ENCODE measurements at regions not wholly inside any gene's neighbourhood (a gene's known extent, or its start where the extent isn't known, plus 50 kb on each side); places are given as distances from the start of the nearest gene placed in this dataset.
"Not testable (repeated sequence)": the region's sequence is repeated elsewhere in the genome, so short reads cannot be mapped to it uniquely, and the experiment has no call there.

DNA sequence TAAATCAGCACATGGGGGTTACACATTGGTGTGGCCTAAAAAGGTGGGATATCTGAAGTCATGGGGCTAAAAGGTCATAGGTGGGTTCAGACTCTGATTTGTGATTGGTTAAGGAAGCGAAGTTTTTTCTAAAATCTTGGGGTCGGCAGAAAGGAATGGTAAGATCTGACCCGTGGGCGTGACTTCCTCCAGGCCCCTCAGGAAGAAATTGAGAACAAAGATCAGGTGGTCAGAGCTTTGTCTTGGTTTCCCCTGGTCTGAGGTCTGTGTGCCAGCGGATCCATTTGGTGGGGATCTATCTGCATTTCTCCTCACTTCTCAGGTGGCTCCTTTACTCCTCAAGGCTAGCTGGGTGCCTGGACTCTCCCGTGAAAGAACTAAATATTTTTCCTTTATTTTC is 302.8 kb downstream of the ABCC12 start:
- Mint-ChIP-seq H3K36me3 (no peaks in the 10 kb centered on the region), H3K4me1 (no peaks in the 10 kb centered on the region), H3K27ac (no peak overlapping the region), H3K9me3 (peaks cover 12 to 14% of the 10 kb centered on the region in 2 donors), H3K27me3 (no peaks in the 10 kb centered on the region), H3K4me3 (no peak overlapping the region)
- DNase-seq (no peak), ATAC-seq (replicated peaks) (no peak)

- no peak for DNase-seq
- Mint-ChIP-seq H3K4me1 (no peaks in the 10 kb centered on the region), H3K4me3 (no peak overlapping the region), H3K9me3 (peaks cover 12 to 14% of the 10 kb centered on the region in 2 donors), H3K27ac (no peak overlapping the region), H3K27me3 (peaks cover 0 to 7% of the 10 kb centered on the region in 2 donors), H3K36me3 (no peaks in the 10 kb centered on the region)
- ATAC-seq (replicated peaks), result no peak
These were observed 304.6 kb downstream of the ABCC12 start for GRCh38 chr16:47851146-47851545.

DNA sequence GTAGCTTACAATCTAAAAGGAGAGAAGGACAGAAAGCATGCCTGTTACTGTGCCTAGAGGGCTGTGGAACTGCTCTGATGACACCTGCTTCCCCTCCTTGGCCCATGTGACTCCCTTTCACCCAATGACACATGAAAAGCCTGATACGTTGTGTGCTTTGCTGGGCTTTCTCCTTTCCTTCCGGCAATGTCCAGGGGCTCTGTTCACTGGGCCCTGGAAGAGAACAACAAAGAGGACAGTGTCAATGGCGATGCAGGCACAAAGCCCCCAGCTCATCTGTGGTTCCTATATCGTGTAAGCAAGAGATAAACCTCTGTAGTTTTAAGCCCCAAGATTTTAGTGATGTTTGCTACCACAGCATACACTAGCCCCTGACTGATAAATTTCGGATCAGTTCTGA is 306.1 kb downstream of the ABCC12 start:
- H3K27ac Mint-ChIP-seq, result no peak overlapping the region
- H3K36me3 Mint-ChIP-seq, result no peaks in the 10 kb centered on the region
- H3K4me3 Mint-ChIP-seq, result no peak overlapping the region
- no peak for ATAC-seq (replicated peaks)
- no peaks in the 10 kb centered on the region for H3K4me1 Mint-ChIP-seq
- peaks cover 9 to 10% of the 10 kb centered on the region in 2 donors for H3K9me3 Mint-ChIP-seq
- no peak for DNase-seq
- peaks cover 0 to 7% of the 10 kb centered on the region in 2 donors for H3K27me3 Mint-ChIP-seq

- ATAC-seq (replicated peaks), result no peak
These were observed 307.2 kb downstream of the ABCC12 start for GRCh38 chr16:47848421-47849109.

DNA sequence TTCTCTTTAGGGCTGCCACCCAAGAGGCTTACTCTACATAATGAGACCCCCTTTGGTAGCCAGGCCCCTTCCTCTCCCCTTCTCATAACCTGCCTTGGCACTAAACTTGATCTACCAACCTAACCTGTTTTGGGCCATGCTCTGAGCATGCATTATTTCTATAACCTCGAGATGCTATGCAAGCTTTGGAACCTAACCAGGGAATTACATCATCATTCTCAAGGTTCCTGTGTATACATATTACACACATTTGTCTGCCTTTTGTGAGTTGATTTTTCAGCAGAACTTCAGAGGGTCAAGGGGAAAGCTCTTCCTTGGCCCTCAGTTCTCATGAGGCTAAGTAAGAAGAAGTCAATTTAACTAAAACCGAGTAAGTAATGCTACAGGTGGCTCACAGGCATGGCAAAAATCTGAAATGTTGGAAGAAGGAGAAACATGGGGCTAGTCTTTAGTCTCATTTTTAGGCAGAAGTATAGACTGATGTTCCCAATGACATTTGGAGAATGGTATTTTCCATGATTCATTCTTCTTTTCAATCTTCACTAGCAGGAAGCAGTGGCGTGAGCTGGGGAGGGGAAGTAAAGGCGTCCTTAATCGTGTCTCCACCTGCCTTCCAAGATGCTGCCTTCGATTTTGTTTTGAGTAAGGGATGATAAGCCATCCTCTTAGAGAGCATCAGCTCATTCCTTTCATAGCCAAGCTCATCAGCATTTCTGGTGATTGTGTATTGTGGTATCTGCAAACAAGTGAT is 308.4 kb downstream of the ABCC12 start:
- Mint-ChIP-seq H3K36me3 (no peaks in the 10 kb centered on the region), H3K27me3 (peaks cover 0 to 7% of the 10 kb centered on the region in 2 donors), H3K27ac (no peak overlapping the region), H3K4me3 (no peak overlapping the region), H3K4me1 (no peaks in the 10 kb centered on the region), H3K9me3 (no peaks in the 10 kb centered on the region)
- ATAC-seq (replicated peaks), result no peak
- no peak for DNase-seq

More at GRCh38 chr16:47848421-47849109, 307.2 kb downstream of the ABCC12 start:
- H3K27ac Mint-ChIP-seq, result no peak overlapping the region
- H3K4me3 Mint-ChIP-seq, result no peak overlapping the region
- H3K27me3 Mint-ChIP-seq, result peaks cover 0 to 7% of the 10 kb centered on the region in 2 donors
- no peak for DNase-seq
- no peaks in the 10 kb centered on the region for H3K4me1 Mint-ChIP-seq
- no peaks in the 10 kb centered on the region for H3K36me3 Mint-ChIP-seq
- no peaks in the 10 kb centered on the region for H3K9me3 Mint-ChIP-seq

GRCh38 chr16:47834485-47835024 is 321.2 kb downstream of the ABCC12 start:
- ATAC-seq (replicated peaks) (no peak), DNase-seq (no peak)
- H3K27ac Mint-ChIP-seq, result no peak overlapping the region
- peaks cover 2 to 5% of the 10 kb centered on the region in 2 donors for H3K36me3 Mint-ChIP-seq
- H3K4me1 Mint-ChIP-seq, result no peaks in the 10 kb centered on the region
- H3K27me3 Mint-ChIP-seq, result no peaks in the 10 kb centered on the region
- no peak overlapping the region for H3K4me3 Mint-ChIP-seq
- peaks cover 7 to 26% of the 10 kb centered on the region in 2 donors for H3K9me3 Mint-ChIP-seq

GRCh38 chr16:47833771-47834170 is 322.0 kb downstream of the ABCC12 start:
- peaks cover 0 to 4% of the 10 kb centered on the region in 2 donors for H3K27me3 Mint-ChIP-seq
- peaks cover 7 to 21% of the 10 kb centered on the region in 2 donors for H3K9me3 Mint-ChIP-seq
- ATAC-seq (replicated peaks), result no peak
- no peak overlapping the region for H3K4me3 Mint-ChIP-seq
- no peaks in the 10 kb centered on the region for H3K4me1 Mint-ChIP-seq
- H3K27ac Mint-ChIP-seq, result peak overlapping the region; percentile 44
- H3K36me3 Mint-ChIP-seq, result peaks cover 2 to 5% of the 10 kb centered on the region in 2 donors
- no peak for DNase-seq

GRCh38 chr16:47829850-47830600 is 325.8 kb downstream of the ABCC12 start:
- H3K27ac Mint-ChIP-seq, result no peak overlapping the region
- H3K4me3 Mint-ChIP-seq, result no peak overlapping the region
- H3K36me3 Mint-ChIP-seq, result peaks cover 2 to 5% of the 10 kb centered on the region in 2 donors
- H3K27me3 Mint-ChIP-seq, result peaks cover 0 to 4% of the 10 kb centered on the region in 2 donors
- peaks cover 19 to 24% of the 10 kb centered on the region in 2 donors for H3K9me3 Mint-ChIP-seq
- DNase-seq, result no peak
- ATAC-seq (replicated peaks), result no peak
- H3K4me1 Mint-ChIP-seq, result no peaks in the 10 kb centered on the region

DNA sequence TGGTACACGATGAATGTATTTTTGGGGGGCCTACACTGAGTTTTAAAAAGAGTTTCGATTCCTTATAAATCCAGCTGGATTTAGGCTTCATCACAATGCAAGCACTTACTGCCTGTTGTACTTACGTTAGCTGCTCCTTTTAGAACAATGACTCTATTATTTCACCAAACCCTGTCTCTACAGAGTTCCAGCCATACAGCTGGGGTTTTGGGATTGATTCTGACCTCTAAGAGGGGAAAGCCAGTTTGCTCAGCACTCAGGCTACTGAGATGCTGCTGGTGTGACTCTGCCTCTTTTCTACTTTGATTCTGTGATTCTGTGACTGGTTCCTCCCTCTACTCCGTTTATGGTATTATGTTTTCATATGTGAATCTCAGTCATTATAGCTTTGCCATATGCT is 329.7 kb downstream of the ABCC12 start:
- Mint-ChIP-seq H3K27ac (no peak overlapping the region), H3K36me3 (no peaks in the 10 kb centered on the region), H3K9me3 (peaks cover 11 to 13% of the 10 kb centered on the region in 2 donors), H3K4me1 (no peaks in the 10 kb centered on the region), H3K4me3 (no peak overlapping the region), H3K27me3 (peaks cover 0 to 4% of the 10 kb centered on the region in 2 donors)
- ATAC-seq (replicated peaks) (no peak), DNase-seq (no peak)

DNA sequence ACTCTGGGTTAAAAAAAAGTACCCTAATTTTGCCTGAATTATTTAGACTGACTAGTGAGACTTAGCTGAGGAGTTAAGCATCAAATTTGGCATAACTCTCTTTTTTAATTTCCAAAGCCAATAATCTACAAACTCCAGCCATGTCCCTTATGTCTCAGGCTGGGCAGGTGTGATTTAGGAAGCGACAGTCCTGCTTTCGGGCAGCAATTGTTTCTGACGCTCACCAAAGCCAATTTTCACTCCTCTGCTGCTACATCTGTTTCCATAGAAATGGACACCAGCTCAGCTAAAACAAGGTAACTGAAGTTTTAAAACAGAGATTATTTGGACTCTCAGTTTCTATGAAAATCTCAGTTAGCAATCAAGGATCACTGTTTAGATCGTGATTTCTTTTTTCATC is 338.7 kb downstream of the ABCC12 start:
- ATAC-seq (replicated peaks), result no peak
- H3K27ac Mint-ChIP-seq, result no peak overlapping the region
- peaks cover 10 to 14% of the 10 kb centered on the region in 2 donors for H3K9me3 Mint-ChIP-seq
- no peaks in the 10 kb centered on the region for H3K4me1 Mint-ChIP-seq
- H3K27me3 Mint-ChIP-seq, result peaks cover 3 to 6% of the 10 kb centered on the region in 2 donors
- no peak for DNase-seq
- no peaks in the 10 kb centered on the region for H3K36me3 Mint-ChIP-seq
- H3K4me3 Mint-ChIP-seq, result no peak overlapping the region

DNA sequence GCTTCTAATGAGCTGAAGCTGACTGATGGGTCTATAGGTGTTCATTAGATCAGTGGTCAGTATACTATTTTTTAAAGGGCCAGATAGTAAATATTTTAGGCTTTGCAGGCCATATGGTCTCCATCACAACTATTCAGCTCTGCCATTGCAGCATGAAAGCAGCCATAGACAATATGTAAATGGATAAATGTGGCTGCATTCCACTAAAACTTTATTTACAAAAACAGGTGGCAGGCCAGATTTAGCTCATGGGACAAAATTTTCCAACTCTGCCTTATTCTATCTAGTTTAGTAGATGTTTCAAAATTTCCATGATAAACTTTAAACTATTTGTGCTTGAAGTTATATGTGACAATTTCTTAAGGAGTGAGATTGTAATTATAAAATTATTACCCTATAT is 339.3 kb downstream of the ABCC12 start:
- no peaks in the 10 kb centered on the region for H3K4me1 Mint-ChIP-seq
- DNase-seq (no peak), ATAC-seq (replicated peaks) (no peak)
- peaks cover 11 to 14% of the 10 kb centered on the region in 2 donors for H3K9me3 Mint-ChIP-seq
- no peak overlapping the region for H3K4me3 Mint-ChIP-seq
- H3K36me3 Mint-ChIP-seq, result no peaks in the 10 kb centered on the region
- peaks cover 3 to 6% of the 10 kb centered on the region in 2 donors for H3K27me3 Mint-ChIP-seq
- no peak overlapping the region for H3K27ac Mint-ChIP-seq

- DNase-seq, result no peak
- Mint-ChIP-seq H3K4me1 (no peaks in the 10 kb centered on the region), H3K9me3 (peaks cover 14 to 15% of the 10 kb centered on the region in 2 donors), H3K36me3 (no peaks in the 10 kb centered on the region), H3K27ac (no peak overlapping the region), H3K27me3 (peaks cover 3 to 6% of the 10 kb centered on the region in 2 donors), H3K4me3 (no peak overlapping the region)
- ATAC-seq (replicated peaks), result no peak
These were observed 340.1 kb downstream of the ABCC12 start for GRCh38 chr16:47815655-47816054.

DNA sequence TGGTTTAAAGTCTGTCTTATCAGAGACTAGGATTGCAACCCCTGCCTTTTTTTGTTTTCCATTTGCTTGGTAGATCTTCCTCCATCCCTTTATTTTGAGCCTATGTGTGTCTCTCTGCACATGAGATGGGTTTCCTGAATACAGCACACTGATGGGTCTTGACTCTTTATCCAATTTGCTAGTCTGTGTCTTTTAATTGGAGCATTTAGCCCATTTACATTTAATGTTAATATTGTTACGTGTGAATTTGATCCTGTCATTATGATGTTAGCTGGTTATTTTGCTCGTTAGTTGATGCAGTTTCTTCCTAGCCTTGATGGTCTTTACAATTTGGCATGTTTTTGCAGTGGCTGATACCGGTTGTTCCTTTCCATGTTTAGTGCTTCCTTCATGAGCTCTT is 344.0 kb downstream of the ABCC12 start:
- not testable (repeated sequence) for ATAC-seq (replicated peaks); H3K36me3 Mint-ChIP-seq; H3K4me3 Mint-ChIP-seq; H3K27me3 Mint-ChIP-seq; H3K4me1 Mint-ChIP-seq; DNase-seq; H3K27ac Mint-ChIP-seq
- peaks cover 10 to 17% of the 10 kb centered on the region in 2 donors for H3K9me3 Mint-ChIP-seq

GRCh38 chr16:47806309-47806847 is 345.2 kb downstream of the PHKB start:
- Mint-ChIP-seq H3K4me1 (no peaks in the 10 kb centered on the region), H3K4me3 (no peak overlapping the region), H3K9me3 (peaks cover 0 to 7% of the 10 kb centered on the region in 2 donors), H3K36me3 (no peaks in the 10 kb centered on the region), H3K27me3 (no peaks in the 10 kb centered on the region), H3K27ac (no peak overlapping the region)
- ATAC-seq (replicated peaks), result no peak
- DNase-seq, result no peak

Measured in stimulated activated naive B cell treated with anti-CD40 and anti-IgM and Interleukin-4, amounts not matched to agents 10 μg/mL and 1 μg/mL and 100 μg/mL, for 72 hours (primary cell).